Hindlimb muscle (tissue), 1 donor: ENCODE measurements at regions not wholly inside any gene's neighbourhood (a gene's known extent, or its start where the extent isn't known, plus 50 kb on each side); places are given as distances from the start of the nearest gene placed in this dataset.
A peak's percentile ranks its signal among the peaks of the same experiment; 100 is the strongest.

Experiments used
- DNase-seq: peaks from one replicate; pipeline ENCODE4 v3.0.0-alpha.2; 2013

DNA sequence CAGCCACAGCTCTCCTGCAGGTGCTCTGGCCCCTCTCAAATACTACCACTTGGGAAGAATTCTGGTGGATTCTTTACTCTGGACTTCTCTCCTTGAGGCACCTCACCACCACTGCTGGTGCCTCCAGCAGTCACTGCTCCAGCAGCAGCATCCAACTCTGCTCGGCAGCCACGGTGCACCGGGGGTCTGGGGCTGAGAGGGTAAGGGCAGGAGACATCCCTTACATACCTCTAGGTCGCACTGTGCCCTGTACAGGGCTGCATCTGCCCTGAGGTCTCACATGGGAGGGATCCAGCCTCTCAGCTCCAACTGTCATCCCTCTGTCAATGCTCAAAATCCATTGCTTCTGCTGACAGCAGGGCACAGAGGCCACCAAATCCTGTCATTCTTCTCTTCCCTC lies 588.2 kb downstream of the CDK5RAP2 start:
- no peak for DNase-seq

DNA sequence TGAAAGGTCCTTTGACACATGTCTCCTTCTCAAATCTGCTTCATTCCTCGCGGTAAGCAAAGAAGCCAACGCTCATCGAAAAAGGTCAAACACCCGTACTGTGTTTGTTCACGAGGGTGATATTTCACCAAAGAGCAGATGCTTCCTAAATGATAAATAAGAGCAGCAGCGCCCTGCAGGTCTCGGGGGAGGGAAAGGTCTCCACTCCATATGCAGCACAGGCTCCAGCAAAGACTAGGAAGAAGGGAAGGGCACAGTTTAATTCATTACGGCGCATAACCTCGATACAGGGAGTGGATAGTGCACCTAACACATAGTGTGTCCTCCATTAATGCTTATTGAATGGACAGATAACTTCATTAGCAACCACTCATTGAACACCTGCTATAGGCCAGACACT lies 593.3 kb downstream of the CDK5RAP2 start:
- DNase-seq, result no peak

DNA sequence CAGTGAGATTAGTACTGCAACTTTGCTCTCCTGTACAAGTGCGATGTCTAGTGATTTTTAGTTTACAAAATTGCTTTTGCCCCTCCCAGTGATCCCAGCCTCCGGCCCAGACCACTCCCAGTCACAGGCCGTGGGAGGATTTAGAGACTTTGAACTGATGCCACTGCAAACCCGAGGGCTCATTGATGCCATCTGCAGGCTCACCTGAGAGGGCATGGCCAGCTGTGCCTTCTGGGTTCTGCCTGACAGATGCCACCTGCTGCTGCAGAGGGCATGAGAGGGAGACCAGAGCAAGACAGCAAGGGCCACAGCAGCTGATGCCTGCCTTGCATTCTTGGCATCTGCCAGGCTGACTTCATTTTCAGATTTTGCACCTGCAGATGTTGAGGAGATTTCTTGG lies 593.8 kb downstream of the CDK5RAP2 start:
- no peak for DNase-seq

DNA sequence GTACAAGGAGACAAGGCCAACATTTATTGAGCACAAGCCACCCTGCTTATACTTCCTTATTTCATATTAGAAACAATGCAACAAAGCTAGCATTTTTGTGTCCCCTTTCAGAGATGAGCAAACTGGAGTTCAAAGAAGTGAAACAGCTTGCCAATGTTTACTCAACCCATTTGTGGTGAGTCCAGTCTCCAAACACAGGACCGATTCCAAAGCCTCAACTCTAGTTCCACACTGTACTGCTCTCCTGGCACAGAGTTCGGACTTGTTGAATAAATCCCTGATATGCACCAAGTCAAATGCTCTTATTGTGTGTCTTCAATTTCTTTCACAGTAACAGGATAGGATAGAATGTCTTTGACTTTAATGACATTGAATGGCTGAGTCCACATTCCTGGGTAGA lies 604.8 kb upstream of the BRINP1 start:
- no peak for DNase-seq

DNA sequence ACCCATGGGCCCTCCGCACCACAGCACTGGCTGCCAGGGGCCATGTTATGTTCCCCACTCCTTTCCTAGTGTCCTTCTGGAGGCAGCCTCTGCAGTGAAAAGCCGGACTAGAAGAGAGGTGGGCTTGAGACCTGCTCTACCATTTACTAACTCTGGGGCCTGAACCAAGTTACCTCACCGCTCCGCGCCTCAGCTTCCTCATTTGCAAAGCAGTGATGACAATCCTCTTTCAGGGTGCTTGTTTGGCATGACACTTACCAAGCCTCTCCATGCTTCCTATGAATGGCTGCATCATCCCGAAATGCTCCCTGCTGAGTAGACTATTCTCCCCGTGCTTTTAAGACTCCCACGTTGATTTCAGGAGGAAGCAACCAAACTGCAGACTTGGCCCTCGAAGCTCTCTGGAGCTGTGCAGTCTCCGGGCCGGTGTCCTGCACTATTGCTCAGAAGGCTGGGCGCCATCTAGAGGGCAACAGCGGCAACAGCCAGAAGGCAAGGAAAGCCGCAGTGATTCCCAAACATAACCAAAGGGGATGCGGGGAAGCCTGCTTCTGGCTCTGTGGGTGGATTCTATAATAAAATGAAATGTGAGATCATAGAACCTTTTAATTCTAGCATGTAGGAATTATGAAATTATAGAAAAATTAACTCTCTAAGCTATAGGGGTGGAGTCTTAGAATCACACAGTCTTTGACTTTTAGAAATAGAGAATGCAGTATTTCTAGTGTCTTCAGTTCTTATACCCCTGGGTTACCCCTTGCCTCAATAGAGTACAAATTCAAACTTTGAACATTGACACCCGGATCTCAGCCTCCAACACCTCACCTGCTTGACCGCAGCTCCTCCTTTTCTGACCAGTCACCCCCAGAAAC lies 599.8 kb upstream of the BRINP1 start:
- peak; percentile 61 for DNase-seq

DNA sequence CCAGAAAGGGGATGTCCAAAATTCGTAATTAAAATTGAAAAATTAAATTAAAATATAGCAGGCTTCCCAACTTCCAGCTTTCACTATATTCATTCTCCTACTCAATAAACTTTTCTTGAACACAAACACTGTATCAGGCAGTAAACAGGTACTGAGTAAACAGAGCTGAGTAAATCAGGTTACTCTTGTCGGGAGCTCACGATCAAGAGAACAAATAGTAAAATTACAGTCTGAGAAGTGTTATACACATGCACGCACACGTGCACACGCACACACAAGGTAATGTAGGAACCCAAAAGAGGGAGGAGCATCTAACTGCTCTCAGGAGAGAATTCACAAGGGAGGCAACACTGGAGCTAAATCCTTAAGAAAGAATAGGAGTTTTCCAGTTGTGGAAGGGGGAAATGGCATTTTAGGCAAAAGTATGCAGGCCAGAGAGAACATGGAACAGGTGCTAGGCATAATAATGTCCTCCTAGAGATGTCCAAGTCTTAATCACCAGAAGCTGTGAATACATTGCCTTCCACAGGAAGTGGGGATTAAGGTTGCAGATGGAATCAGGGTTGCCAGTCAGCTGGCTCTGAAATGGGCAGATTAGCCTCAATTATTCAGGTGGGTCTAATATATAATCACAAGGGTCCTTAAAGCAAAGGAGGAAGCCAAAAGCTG lies 598.8 kb upstream of the BRINP1 start:
- DNase-seq, result no peak

DNA sequence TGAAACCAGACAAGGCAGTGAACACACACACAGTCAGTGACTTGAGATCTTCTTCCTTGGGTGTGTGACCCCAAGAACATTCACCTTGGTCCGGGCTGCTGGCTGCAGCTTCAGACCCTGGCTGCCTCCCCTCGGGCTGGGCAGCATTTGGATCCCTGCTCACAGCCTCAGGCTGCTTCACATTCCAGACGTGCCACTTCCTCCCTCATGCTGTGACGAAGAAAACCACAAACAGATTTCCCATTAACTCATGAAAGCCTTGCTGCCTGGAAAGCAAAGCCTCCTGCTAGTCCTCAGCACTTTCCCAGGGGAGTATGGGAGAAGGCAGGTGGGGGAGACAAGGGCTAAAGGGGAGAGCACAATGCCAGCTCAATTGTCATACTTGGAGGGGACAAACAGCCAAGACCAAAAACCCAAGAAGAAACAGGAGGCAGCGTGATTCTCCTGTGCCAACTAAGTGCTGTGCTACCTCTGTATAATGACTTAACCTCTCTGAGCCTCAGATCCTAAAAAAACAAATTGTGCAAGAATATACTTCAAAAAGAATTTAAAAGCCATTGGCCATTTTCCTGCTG lies 594.6 kb upstream of the BRINP1 start:
- no peak for DNase-seq

DNA sequence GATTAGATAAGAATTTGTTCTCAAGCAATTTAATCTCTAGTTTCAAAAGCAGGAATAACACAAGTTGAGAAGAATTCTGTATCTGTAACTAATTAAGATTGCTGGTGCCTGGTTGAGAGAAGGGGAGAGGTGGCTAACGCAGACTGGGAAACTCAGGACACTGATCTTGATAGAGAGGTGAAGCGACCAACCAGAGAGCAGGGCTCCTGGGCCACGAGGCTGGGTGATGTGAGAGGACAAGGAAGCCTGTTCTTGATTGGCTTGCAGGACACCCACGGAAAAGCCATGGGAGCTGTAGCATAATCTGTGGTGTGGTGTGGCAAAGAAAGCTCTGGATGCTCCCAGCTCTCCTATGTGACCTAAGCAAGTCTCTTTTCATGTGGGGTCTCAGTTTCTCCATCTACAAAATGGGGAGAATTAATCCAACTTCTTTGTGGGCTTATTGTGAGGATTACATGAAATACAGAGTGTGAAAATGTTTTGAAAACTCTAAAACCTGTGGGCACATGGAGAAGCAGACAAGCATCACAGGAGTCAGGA lies 594.1 kb upstream of the BRINP1 start:
- no peak for DNase-seq

DNA sequence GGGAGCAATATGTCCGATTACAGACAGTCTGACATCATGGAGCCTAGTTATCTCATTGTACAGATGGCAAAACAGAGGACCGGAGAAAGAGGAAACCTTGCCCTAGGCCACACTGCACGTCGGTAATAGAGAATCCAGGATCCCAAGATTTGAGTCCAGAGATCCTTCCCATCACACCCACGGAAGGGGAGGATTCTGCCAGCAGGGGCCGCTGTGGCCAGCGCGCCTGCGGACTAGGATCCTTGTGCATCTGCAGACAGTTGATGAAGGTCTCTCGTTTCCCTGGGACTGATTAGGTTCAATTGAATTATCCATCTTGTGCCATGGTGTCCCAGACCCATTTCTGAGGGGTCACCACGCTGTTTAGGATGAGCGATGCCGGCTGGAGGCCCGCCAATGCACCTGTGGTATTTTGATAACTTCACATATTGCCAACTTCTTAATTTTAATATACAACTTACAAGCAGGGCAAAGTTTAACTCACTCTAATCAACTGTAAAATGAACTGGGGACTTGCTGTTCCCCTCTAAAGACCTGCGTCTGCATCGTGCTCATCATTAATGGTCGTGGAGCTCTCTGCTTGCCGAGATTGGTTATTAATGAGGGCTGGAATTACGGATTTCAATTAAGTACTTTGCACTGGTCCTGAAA lies 592.7 kb upstream of the BRINP1 start:
- DNase-seq, result no peak

DNA sequence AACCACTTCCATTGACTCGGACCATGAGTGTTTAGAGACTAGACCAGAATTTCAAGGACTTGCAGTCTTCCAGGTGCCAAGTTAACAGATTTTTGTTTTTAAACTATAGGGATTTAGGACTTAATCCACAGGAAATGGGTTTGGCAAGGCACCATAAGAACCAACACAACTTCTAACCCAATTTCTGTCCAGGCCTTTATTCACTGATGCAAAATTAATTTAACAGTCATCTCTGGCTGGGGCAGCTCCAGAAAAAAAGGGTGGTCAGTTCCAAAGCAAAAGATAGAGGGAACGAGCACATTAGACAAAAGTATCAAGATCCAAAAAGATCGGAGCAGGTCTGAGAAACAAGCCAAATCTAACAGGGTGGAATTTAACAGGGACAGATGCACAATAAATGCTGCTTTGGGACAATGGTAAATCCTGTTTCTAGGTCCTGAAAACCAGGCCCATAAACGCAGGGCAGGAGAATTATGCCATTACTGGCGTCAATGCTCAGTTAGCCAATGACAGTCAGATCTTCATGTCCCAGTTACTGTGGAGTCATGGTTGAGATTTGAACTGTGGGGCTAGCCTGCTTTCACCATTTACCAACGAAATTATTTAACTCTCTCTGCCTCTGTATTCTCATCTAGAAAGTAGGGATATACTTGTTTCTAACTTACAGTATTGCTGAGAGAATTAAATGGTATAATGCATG lies 590.8 kb upstream of the BRINP1 start:
- no peak for DNase-seq

DNA sequence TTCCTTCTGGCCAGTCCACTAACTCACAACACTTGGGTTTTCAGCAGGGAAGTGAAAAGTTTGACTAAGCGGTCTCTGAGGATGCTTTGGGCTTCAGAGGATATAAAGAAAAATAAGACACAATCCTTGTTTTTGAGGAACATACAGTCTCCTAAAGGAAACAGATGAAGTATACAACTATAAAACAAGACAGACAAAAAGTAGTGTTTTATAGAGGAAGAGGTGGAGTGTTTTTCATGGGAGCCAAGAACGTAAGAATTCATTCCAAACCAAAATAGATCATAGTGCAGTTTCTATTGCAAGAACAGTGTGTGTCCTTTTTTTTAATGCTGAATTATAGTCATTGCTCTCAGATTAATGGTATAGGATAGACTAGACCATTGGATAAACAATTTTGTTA lies 586.9 kb upstream of the BRINP1 start:
- no peak for DNase-seq

DNA sequence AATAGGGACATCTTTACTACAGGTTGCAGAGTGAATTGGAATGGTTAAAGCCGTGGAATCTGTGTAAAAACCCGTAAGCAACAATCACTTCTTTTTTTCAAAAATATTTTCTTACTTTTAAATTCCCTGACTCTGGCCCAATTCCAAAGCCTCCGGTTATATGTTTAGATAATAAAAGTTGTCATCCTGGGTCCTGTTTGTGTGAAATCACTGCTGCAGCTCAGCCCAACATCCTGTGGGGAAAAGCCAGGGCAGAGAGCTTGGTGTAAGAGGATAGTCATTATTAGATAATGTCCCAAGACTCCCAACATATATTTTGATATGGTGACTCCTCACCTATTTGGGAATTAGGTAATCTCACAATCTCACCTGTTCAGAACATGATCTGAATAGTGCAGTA lies 586.0 kb upstream of the BRINP1 start:
- no peak for DNase-seq

DNA sequence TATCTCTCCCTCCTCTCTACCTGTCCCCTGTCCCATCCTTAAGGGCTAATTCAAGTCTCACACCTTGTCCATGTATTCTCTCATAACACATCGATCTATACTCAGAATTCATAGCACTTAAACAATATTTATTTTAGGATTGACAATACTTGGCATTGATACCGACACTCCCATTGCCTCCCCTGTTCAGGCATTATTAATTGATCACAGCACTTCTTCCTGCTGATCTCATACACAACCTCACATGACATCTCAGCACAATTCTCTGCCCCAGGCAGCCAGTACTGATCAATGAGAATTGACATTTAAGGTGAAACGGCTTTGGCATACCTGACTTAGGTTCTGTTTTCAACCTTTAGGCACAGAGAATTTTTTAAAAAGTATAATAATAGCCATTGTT lies 582.4 kb upstream of the BRINP1 start:
- DNase-seq, result no peak

DNA sequence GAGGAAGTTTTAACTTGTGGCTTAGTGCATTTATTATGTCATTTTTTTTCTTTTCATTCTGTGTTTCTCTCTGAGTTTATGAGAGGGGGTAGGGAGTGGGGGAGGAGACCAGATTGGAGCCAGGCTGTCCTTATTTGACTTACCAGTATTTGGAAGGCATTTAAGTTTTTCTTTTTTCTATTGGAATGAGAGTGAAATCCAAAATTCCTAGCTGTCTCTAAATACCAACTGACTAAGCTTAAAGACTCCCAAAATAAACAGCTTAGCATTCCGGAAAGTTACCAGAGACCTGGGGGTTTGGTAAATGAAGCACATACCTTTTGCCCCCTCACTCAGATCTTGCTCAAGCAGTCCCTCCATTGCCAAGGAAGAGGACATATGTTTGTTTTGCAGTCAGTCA lies 581.9 kb upstream of the BRINP1 start:
- DNase-seq, result no peak

DNA sequence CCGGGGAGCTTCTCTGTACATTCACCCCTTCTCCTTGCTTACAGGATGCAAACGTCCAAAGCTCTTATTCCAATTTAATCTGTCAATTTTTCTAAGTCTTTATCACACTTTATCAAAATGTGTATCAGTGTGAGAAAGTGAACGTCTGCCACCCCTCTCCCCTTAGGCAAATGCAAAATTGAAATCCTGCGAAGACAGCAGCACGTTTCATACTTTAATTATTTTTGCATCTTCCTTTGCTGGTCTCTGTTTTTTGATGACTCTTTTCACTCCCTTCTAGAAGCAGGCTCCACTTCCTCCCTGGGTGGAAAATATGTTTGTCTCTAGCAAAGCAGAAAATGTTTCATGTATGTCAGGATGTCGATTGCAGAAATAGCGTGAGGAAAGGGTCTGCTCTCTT lies 576.5 kb upstream of the BRINP1 start:
- DNase-seq, result no peak

DNA sequence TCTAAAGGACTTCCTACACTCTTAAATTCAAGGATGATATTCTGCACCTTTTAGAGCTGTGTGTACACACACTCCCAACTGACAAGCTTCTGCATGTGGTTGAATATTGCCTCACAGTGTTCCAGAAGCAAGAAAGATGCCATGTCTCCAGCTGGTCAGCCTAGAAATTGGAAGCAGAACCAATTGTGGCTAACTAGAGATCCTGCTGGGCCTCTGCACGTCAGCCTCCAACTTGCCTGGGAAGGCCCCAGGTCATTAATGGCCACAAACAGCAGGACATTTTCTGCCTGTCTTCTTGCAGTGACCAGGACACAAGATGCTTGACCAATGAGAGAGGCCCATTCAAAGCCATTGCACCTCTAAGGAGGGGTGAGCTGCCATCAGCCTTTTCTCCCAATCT lies 571.9 kb upstream of the BRINP1 start:
- no peak for DNase-seq

DNA sequence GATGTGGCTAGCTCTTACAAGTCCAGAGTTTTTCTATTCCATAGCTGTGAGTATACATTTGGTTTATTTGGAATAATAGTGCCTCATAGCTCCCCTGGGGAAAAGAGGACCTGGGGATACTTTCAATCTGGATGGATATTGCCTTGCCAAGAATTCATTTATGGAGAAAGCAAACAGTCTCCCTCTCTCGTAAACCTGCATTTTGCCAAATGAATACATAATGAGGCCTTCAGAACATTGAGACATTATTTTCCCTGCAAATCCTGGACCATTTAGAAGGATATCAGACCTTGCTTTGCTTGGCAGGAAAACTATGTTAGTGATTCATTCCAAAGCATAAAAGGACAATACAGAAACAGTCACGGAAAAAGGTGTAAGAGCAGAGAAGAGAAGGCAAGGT lies 569.6 kb upstream of the BRINP1 start:
- DNase-seq, result no peak

DNA sequence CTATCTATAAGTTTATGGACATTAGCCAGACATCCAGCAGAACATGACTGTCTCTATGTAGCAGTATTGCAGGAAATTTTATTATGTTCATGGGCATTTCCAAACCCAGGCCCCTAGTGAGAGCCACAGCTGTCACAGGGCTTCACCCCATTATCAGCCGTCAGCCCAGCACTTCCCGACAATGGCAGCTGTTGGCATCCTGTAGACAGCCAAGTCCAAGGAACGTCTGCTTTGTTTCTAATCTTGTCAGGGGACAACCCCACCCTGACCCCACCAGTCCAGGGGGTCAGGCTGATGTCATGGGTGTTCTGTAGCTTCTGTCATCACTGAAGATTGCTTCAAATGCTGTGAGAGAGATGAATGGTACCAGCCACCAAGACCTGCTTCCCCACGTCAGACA lies 565.3 kb upstream of the BRINP1 start:
- no peak for DNase-seq

DNA sequence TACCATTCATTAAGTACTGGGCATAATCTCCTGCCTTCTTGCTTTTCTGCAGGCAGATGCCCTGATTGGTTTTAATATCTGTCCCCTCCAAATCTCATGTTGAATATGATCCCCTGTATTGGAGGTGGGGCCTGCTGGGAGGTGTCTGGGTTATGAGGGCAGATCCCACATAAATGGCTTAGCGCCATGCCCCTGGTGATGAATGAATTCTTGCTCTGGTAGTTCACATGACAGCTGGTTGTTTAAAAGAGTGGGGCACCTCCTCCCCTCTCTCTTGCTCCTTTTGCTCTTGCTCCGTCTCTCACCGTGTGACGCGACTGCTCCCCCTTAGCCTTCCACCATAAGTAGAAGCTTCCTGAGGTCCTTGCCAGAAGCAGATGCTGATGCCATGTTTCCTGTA lies 564.0 kb upstream of the BRINP1 start:
- DNase-seq, result no peak

DNA sequence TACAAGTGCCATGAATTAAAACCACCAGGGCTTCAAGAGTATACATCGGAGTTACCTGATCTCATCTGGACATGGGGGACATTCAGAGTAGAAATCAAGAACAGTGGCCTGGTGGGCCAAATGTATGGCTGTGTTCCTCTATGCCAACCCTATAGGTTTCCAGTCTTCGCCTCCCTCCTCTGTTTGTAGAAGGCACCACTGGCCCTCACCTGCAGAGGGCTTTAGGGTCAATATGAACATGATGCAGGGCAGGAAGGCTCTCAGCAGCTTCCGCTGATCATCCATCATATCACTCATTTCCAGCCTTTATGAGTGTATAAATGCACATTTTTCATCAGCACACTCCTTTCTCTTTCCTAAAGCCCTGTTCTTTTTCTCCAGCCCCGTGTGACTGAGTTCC lies 555.5 kb upstream of the BRINP1 start:
- DNase-seq, result no peak

DNA sequence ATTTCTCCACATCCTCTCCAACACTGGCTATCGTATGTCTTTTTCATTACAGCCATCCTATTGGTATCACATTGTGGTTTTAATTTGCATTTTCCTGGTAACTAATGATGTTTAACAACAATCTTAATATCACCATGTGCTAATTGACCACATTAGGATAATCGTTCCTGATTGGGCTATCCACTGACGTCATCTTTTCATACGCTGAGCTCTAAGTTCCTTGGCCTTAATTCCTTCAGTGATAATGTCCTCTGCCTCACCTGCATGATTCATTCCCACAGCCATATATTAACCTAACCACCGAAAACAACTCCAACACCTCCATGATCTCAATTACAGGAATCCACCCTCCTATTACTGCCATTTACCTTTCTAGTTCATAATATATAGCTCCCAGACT lies 547.9 kb upstream of the BRINP1 start:
- no peak for DNase-seq

DNA sequence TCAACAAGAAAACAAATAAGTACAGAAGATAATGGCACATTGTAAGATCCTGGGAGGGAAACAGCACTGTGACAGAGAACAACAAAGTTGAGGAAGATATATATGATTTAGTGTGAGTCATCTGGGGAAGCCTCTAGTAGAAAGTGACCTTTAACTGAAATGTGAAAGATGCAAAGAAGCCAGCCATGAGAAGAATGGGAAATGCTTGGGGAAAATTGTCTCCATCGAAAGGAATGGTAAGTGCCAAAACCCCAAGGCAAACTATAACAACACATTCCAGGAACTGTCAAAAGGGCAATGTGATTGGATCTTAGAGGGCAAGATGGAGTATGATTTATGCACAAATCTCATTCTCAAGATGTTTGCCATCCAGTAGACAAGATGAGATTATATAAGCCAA lies 537.8 kb upstream of the BRINP1 start:
- no peak for DNase-seq

DNA sequence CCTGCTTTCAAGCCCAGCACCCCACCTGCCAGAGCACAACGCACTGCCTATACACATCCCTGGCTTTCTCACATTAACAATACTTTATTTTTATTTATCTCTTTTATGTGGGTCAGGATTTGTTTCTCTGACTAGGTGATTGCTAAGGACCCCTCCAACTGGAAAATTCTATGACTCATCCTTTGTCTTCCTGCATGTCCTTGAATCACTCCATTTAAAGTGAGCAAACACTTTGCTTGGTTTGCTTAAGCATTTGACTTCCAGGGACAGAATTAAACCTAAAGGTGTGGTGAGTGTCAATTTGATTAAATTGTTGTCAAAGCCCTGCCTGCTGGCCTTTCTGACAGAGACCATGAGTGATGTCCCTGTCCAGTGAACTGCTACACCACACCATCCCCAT lies 536.5 kb upstream of the BRINP1 start:
- no peak for DNase-seq
